Gastroesophageal sphincter (tissue), 4 donors: ENCODE measurements at regions not wholly inside any gene's neighbourhood (a gene's known extent, or its start where the extent isn't known, plus 50 kb on each side); places are given as distances from the start of the nearest gene placed in this dataset.
"Not testable (repeated sequence)": the region's sequence is repeated elsewhere in the genome, so short reads cannot be mapped to it uniquely, and the experiment has no call there.

Experiments
- ATAC-seq: fragments of 150-250 bp; one replicate; pipeline ENCODE4 v1.9.1; 2016; ENCODE audit warnings: mild to moderate bottlenecking, moderate library complexity
- H3K27ac ChIP-seq, 4 donors: fragments of 200-600 bp; sonication (generic) in 3 of 4; 1 replicate in 3 of 4; 2 replicates in 1 of 4; pipeline ENCODE4 v1.5.1; 2016 to 2019
- H3K27me3 ChIP-seq: fragments of 200-600 bp; sonication (generic); one replicate; pipeline ENCODE4 v1.5.1; 2019
- H3K36me3 ChIP-seq, 2 donors: fragments of 200-600 bp; sonication (generic); one replicate each; pipeline ENCODE4 v1.5.1; 2019; ENCODE audit warnings: control low read depth in 1 of 2
- H3K4me1 ChIP-seq, 3 donors: fragments of 200-600 bp; sonication (generic); 1 replicate in 2 of 3; 2 replicates in 1 of 3; pipeline ENCODE4 v1.5.1; 2016 to 2019; ENCODE audit warnings: control low read depth in 2 of 3
- H3K4me3 ChIP-seq, 2 donors: fragments of 200-600 bp; sonication (generic); one replicate each; pipeline ENCODE4 v1.5.1; 2019; ENCODE audit warnings: mild to moderate bottlenecking in 1 of 2, moderate library complexity in 1 of 2
- H3K9me3 ChIP-seq, 3 donors: fragments of 200-600 bp; sonication (generic); one replicate each; pipeline ENCODE4 v1.5.1; 2017 to 2019; ENCODE audit warnings: control low read depth in 2 of 3
- EP300 ChIP-seq: sonication (generic); formaldehyde crosslinking; IDR thresholded peaks from one replicate; pipeline ENCODE4 v1.6.1; 2017; ENCODE audit warnings: antibody characterized with exemption, mild to moderate bottlenecking
- POLR2A ChIP-seq, 2 donors: fragments of 450-650 bp; IDR thresholded peaks; one replicate each; pipeline ENCODE4 v1.6.1; 2017; ENCODE audit warnings: antibody characterized with exemption in 2 of 2, mild to moderate bottlenecking in 2 of 2, moderate library complexity in 1 of 2
- POLR2AphosphoS5 ChIP-seq: sonication (generic); formaldehyde crosslinking; IDR thresholded peaks from one replicate; pipeline ENCODE4 v1.6.1; 2017; ENCODE audit warnings: antibody characterized with exemption
- WGBS, 2 donors: methylation state at CpG; one replicate each; pipeline ENCODE4 v1.1.5; 2018; ENCODE audit warnings: low coverage in 1 of 2; 5-methylcytosine and 5-hydroxymethylcytosine counted together
- TF ChIP-seq, protein P1 (sequence below), 4 experiments: fragments of 200-600 bp in 2 of 4; fragments of 450-650 bp in 2 of 4; sonication (generic) in 1 of 4; IDR thresholded peaks; one replicate each; pipeline ENCODE4 v1.5.1; 2017 to 2019; ENCODE audit warnings: antibody characterized with exemption in 4 of 4, mild to moderate bottlenecking in 2 of 4, moderate library complexity in 2 of 4

DNA sequence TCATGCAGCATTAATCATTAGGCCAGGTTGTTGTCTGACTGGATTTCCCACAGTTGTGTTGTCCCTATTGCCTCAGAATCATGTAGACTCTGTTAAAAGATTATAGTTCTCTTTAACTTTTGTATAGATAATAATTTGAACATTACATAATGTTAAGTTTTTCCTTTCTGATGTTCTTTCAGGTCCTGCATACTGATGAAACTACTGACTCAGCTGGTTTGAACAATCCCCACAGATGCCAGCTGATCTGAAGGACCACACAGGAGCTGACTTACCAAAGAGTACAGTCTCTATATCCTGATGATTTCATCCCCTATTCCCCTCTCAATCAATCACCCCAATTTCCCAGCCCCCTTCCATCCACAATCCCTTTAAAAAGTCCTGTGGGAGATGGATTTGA is 341.2 kb upstream of the MGAT4C start:
- Histone ChIP-seq H3K9me3 (no peaks in the 10 kb centered on the region), H3K36me3 (no peaks in the 10 kb centered on the region), H3K27me3 (no peaks in the 10 kb centered on the region), H3K4me3 (no peak overlapping the region), H3K4me1 (no peaks in the 10 kb centered on the region), H3K27ac (no peak overlapping the region)
- no peak for ATAC-seq
- TF ChIP-seq POLR2AphosphoS5 (no peak), POLR2A (IDR thresholded peaks at IDR 0.05) (no peak), EP300 (no peak)
- TF ChIP-seq, protein P1, sequence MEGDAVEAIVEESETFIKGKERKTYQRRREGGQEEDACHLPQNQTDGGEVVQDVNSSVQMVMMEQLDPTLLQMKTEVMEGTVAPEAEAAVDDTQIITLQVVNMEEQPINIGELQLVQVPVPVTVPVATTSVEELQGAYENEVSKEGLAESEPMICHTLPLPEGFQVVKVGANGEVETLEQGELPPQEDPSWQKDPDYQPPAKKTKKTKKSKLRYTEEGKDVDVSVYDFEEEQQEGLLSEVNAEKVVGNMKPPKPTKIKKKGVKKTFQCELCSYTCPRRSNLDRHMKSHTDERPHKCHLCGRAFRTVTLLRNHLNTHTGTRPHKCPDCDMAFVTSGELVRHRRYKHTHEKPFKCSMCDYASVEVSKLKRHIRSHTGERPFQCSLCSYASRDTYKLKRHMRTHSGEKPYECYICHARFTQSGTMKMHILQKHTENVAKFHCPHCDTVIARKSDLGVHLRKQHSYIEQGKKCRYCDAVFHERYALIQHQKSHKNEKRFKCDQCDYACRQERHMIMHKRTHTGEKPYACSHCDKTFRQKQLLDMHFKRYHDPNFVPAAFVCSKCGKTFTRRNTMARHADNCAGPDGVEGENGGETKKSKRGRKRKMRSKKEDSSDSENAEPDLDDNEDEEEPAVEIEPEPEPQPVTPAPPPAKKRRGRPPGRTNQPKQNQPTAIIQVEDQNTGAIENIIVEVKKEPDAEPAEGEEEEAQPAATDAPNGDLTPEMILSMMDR (IDR thresholded peaks at IDR 0.05): no peak

DNA sequence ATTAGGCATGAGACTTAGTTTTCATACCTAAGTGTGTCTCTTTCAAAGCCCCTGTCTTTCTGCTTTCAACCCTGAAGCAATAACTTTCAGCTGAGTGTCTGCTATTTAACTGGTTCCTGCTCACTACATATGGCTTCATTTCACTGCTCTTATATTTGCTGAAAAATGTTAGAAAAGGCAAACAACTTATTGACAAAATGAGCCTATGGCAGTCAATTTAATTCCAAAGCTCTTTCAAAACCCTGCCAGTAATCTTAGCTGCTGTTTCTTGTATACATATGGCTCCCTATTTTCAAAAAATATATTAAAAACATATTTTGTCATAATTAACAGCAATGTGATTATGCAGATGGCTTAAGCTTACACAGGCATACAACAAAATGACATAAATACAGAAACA is 334.1 kb upstream of the MGAT4C start:
- no peaks in the 10 kb centered on the region for H3K27me3 ChIP-seq
- no peak for ATAC-seq
- no peak overlapping the region for H3K4me3 ChIP-seq
- TF ChIP-seq POLR2A (IDR thresholded peaks at IDR 0.05) (no peak), EP300 (no peak), POLR2AphosphoS5 (no peak)
- TF ChIP-seq, protein P1 (IDR thresholded peaks at IDR 0.05): no peak
- no peaks in the 10 kb centered on the region for H3K4me1 ChIP-seq
- no peaks in the 10 kb centered on the region for H3K9me3 ChIP-seq
- no peaks in the 10 kb centered on the region for H3K36me3 ChIP-seq
- H3K27ac ChIP-seq: no peak overlapping the region

DNA sequence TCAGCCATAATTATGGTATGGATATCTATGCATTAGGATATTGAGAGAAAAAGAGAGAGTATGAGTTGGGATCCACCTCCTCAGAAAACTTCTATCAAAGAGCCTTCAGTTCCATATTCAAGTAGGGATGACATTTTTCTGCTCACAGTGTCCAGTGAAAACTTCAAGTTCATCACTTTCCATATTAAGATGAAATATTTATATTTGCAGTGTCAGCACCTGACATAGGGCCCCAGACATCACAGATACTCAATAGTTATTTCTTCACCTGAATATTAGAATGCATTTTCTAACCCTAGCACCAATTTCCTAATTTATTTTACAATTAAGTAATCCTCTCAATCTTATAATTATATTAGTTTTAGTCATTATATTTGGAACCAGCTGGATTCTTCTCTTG is 318.0 kb upstream of the MGAT4C start:
- no peak for TF ChIP-seq EP300
- no peak for TF ChIP-seq POLR2AphosphoS5
- TF ChIP-seq POLR2A (IDR thresholded peaks at IDR 0.05): no peak
- TF ChIP-seq, protein P1 (IDR thresholded peaks at IDR 0.05): no peak
- H3K36me3 ChIP-seq: no peaks in the 10 kb centered on the region
- ATAC-seq: no peak
- H3K4me1 ChIP-seq: no peaks in the 10 kb centered on the region
- H3K4me3 ChIP-seq: no peak overlapping the region
- no peak overlapping the region for H3K27ac ChIP-seq
- no peaks in the 10 kb centered on the region for H3K9me3 ChIP-seq
- no peaks in the 10 kb centered on the region for H3K27me3 ChIP-seq

DNA sequence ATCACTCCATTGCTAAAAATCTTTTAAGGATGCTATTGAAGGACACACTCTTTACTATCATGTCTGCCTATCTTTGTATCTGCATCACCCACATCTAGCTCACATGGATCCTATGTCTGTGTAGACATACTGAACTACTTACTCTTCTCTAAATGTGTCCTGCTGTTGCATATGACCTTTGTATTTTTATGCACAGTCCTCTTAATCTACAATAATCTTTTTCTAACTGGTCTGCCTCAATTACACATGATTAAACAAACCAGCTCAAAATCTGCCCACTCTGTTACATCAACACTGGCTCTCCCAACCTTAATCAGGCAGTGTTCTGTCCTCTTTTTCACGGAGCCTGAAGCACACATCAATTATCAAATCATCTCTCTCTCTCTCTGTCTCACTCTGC is 316.3 kb upstream of the MGAT4C start:
- no peak for ATAC-seq
- 0 to 18% methylated on average over 1 of the region's 1 CpG for WGBS, 2 donors
- Histone ChIP-seq H3K27me3 (no peaks in the 10 kb centered on the region), H3K4me3 (no peak overlapping the region), H3K27ac (no peak overlapping the region), H3K4me1 (no peaks in the 10 kb centered on the region), H3K9me3 (peaks cover 0 to 11% (median 0%) of the 10 kb centered on the region in 3 donors), H3K36me3 (no peaks in the 10 kb centered on the region)
- TF ChIP-seq, protein P1 (IDR thresholded peaks at IDR 0.05): no peak
- TF ChIP-seq POLR2A (IDR thresholded peaks at IDR 0.05) (no peak), POLR2AphosphoS5 (no peak), EP300 (no peak)

DNA sequence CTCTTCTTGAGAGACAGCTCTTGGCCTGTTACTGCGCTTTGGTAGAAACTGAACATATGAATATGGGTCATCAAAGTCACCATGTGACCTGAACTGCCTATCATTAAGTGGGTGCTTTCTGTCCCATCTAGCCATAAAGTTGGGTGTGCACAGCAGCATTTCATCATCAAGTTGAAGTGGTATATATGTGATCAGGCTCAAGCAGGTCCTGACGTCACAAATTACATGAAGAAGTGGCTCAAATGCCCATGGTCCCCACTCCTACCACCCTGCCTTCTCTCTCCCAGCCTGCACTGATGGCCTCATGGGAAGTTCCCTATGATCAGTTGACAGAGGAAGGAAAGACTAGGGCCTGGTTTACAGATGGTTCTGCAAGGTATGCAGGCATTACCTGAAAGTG is 308.8 kb upstream of the MGAT4C start:
- no peak for ATAC-seq
- H3K36me3 ChIP-seq: no peaks in the 10 kb centered on the region
- no peaks in the 10 kb centered on the region for H3K4me1 ChIP-seq
- peaks cover 0 to 11% (median 0%) of the 10 kb centered on the region in 3 donors for H3K9me3 ChIP-seq
- WGBS, 2 donors: 100% methylated on average over 1 of the region's 2 CpGs
- no peak for TF ChIP-seq POLR2A (IDR thresholded peaks at IDR 0.05)
- TF ChIP-seq, protein P1 (IDR thresholded peaks at IDR 0.05): no peak
- TF ChIP-seq EP300: no peak
- no peak for TF ChIP-seq POLR2AphosphoS5
- no peaks in the 10 kb centered on the region for H3K27me3 ChIP-seq
- no peak overlapping the region for H3K27ac ChIP-seq
- H3K4me3 ChIP-seq: no peak overlapping the region

DNA sequence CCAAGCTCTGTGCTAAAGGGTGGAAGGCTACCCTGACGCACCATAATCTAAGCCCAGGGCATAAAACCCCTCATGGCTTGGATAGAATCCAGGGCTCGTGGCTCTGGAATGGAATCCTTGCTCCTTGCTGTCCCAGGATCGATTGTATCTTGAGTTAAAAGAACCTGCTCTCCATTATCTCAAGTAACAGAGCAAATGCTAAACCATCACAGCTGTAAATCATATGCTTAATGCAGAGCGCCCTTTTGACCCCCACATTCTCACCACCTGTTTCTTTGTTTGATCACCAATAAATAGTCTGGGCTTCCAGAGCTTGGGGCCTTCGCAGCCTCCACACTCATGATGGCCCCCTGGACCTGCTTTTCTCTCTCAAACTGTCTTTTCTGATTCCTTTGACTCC is 299.3 kb upstream of the MGAT4C start:
- not testable (repeated sequence) for H3K27me3 ChIP-seq, H3K4me1 ChIP-seq, H3K9me3 ChIP-seq, H3K4me3 ChIP-seq, H3K36me3 ChIP-seq, ATAC-seq, H3K27ac ChIP-seq
- 45 to 66% methylated on average over 4 to 5 of the region's 5 CpGs for WGBS, 2 donors
